ENCODE measurements at regions not wholly inside any gene's neighbourhood (a gene's known extent, or its start where the extent isn't known, plus 50 kb on each side); places are given as distances from the start of the nearest gene placed in this dataset.

DNA sequence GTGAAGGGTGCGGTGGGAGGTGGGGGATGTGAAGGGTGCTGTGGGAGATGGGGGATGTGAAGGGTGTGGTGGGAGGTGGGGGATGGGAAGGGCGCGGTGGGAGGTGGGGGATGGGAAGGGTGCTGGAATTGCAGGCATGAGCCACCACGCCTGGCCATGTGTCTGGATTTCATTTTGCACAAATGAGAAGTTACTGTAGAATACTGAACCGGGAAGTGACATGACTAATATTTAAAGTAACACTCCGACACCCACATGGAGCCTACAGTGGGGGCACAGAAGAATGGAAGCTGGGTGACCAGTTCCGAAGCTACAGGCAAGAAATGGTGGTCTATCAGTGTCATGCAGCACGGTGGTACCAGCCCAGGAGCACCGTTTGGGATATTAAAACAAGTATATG, 69.9 kb upstream of the SPTLC1 start:
- no peak for DNase-seq

DNA sequence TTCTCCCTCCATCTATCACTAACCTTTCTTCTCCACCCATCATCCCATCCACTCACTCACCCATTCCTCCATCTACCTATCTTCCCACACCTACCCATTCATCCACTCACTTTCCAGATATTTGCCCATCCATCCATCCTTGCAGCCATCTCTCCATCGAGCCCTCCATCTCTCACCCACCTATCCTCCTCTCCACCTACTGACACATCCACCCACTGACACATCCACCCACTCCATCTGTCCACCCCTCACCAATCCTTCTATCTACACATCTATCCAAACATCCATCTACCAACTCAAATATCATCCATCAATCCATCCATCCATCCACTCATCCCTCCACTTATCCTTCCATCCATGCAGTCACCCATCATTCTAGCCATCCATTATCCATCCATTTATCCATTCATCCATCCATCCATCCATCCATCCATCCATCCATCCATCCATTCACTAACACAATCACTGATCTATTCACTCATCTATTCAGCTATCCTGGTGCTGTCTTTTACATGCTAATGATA, 68.9 kb upstream of the SPTLC1 start:
- no peak for DNase-seq

DNA sequence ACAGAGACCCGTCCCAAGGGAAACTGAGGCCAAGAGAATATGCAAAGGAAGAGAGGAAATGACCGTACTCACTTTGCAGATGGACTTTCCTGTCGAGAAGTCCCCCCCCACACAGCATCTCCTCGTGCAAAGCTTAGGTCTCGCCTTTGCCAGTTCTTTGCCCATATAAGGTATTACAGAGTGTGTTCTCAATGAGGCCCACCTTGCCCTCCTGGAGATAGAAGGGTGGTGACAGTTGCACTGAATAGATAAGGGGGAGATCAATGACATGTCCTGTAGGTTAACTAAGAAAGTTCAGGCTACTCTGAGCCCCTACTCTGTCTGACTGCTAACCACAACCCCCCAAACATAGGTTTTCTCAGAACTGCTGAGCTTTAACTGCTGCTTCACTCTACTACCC, 68.2 kb upstream of the SPTLC1 start:
- no peak for DNase-seq

DNA sequence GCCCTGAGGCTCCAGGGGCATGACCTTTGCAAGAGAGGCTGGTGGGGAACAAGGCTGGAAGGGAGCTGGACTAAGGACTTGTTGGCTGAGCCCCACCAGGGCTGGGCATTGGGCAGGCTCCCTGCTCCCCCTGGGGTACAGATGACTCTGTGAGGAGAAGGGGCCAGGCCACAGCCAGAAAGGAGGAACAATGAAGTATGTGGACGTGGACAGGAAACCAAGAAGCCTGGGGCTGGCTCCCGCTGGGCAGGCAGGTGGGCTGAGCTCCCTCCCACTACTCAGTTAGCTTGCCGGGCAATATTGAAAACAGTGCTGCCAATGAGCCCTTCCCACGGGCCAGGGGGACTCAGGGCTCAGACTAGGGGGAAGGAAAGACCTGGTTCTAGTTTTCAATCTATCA, 66.1 kb upstream of the SPTLC1 start:
- DNase-seq = no peak

DNA sequence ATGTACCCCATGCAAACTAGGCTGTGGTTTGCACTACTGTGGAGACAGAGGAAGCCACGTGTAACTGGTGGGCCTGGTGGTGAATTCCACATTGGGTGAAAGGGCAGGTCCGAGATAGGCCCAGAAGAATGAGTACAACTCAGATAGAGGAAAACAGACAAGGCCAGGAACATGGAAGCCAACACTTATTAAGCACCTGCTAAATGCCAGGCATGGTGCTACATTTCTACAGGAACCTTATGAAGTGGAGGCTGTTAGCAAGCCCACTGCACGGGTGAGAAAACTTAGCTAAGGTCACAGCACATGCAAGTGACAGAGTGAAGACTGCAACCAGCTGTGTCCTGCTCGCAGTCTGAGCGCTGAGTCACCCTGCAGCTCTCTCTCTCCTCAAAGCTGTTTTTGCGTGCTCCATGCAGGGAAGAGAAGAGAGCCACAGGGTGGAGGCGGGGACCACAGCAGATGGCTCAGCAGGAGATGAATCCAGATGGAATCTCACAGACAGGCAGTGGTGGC, 65.5 kb upstream of the SPTLC1 start:
- DNase-seq = peak; percentile 35

DNA sequence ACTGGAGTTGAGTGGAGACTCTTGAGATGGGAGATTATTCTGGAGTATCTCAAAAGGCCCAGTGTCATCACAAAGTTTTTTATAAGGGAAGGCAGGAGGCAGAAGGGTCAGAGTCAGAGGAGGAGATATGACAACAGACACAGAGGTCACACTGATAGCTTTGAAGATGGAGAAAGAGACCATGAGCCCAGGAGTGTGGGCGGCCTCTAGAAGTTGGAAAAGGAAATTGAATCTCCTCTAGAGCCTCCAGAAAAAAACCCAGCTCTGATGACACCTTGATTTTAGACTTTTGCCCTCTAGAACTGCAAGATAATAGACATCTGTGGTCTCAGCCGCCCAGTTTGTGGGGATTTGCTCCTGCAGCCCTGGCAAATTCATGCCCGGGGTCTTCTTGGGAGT, 64.8 kb upstream of the SPTLC1 start:
- DNase-seq = no peak

DNA sequence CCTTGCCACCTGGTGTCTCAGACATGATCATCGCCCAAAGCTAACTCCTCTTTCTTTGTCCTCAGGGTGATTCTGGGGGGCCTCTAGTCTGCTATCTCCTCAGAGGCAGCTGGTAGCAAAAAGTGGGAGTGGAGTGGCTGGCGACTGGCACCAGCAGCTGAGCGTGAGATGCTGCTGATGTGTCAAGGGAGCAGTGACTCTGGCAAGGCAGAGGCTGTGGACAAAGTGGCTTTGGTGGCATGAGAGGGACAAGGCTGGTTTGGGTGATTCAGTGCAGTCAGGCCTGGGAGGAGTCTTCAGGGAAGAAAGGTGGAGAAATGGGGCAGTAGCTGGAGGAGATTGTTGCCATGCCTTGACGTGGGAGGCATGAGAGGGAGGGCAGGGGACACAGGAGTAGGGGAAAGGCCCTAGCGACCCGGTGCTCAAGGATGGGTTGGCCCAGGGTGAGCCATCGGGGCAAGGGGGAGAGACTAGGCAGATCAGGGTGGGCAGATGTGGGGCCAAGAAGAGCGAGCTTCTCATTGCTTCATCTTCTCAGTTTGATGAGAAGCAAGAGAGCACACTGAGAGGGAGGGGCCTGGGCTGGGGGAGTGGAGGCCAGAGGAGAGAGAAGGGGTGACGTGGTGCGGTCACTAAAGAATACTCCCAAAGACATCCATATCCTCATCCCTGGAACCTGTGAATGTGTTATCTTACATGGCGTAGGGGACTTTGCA, 64.2 kb upstream of the SPTLC1 start:
- no peak for DNase-seq

DNA sequence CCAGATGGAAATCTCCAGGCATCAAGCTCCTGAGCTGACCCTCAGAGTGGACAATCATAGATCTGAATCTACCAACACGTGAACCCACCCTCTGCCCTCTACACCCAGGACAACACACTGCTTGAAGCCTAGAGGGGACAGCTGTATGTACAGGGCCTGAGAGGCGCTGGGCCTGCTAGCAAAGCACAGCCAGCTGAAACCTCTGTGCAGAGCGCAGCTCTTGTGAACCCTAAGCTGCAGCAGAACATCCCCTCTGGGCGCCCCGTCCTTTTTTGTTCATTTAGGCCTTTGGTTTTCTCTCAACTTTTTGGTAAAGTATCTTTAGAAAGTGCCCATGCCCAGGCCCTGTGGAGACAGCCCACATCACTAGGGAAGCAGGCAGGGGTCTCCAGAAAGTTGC, 62.4 kb upstream of the SPTLC1 start:
- DNase-seq = no peak

DNA sequence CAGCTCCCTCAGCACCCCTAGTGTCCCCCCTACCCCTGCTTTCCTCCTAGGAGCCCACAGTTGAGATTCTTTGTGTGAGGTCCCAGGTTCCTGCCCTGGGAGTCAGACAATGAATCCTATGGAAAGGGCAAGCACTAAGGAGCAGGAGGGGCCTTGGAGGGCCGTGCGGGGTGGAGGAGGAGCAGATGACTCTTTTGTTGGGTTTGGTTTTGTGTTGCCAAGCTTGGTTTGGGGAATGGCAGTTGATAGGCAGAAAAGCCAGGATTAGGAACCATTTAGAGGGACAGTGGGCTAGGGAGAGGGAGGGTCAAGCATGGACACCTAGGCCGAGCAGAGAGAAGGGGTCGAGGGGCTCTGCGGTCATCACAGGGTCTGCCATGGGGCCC, 61.6 kb upstream of the SPTLC1 start:
- DNase-seq = no peak

DNA sequence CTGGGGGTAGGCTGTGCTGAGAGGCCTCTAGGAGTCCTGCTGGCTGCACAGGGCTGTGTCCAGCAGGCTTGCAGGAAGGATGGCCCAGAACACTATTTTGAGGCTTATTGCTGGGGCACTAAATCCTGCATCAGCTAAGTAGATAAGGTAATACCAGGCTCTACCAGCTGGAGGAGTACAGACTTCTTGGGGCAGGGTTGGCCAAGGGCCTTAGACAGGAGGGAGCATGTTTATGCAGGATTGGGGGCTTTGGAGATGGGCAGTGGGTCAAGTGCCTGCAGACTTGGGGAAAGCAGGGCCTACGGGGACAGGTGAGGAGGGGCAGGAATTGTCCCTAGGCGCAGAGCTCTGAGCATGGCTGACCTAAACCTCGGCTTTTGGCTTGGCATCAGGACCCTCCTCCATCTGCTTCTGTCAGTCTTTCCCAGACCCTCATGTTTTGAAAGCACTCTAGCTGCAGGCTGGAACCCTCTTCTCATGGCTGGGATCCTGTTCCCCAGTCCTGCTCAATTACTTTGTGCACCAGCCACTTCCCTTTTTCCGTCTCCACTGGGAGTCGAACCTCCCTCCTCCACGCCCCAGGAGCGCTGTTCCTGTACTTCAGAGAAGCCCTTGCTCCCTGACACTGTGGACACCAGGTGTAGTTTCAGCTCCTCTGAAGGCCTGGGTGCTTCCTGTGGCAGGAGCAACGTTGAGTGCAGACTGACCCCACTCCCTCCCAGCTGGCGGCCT, 61.0 kb upstream of the SPTLC1 start:
- no peak for DNase-seq

DNA sequence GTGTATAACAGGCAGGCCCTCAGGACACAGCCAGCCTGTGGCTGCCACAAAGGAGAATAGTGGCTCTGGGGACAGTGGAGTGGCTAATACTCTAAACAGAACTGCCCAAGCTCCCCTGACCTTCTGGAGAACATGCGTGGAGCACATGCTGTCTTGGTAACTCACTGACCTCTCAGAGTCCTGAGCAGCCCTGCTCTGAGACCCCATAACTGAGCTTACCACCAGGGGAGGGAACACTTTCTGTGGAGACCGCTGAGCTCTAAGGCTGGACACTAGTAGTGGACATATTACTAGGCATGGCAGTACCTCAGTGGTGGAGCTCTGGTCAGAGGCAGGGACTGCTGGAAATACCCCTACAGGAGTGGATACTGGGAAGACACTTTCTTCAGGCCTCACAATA, 60.2 kb upstream of the SPTLC1 start:
- no peak for DNase-seq

DNA sequence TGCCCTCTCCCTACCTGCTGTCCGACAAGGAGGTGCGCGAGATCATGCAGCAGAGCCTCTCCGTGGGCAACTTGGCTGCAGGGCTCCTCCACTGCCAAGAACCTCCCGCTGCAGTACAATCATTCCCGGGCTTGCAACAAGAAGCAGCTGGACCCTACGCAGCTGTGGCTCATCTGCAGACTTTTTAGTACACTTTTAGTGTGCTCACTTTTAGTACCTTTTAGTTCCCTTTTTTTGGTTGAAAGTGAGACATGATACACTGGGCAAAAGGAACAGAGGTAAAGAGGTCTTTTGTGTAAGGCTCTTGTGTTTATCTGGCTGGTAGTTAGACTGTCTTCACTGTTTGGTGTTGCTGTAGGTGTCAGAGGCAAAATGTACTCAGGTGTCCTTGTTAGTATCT, 58.1 kb upstream of the SPTLC1 start:
- DNase-seq = no peak

DNA sequence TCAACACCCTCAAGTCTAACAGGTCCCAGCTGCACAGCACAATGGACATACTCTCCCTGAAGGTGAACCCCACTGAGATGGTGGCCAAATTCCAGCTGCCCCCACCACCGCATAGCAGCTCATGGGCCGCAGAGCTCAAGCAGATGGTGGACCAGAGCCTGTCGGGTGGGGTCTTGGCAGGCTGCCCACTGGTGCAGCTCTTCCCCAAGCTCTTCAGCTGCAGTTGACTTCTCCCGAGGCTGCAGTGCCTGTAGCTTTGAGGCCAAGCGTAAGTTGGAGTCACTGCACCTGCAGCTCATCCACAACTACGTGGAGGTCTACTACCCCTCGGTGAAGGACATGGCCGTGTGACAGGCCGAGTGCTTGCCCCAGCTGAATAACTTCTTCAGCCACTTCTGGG, 56.6 kb upstream of the SPTLC1 start:
- DNase-seq = no peak

DNA sequence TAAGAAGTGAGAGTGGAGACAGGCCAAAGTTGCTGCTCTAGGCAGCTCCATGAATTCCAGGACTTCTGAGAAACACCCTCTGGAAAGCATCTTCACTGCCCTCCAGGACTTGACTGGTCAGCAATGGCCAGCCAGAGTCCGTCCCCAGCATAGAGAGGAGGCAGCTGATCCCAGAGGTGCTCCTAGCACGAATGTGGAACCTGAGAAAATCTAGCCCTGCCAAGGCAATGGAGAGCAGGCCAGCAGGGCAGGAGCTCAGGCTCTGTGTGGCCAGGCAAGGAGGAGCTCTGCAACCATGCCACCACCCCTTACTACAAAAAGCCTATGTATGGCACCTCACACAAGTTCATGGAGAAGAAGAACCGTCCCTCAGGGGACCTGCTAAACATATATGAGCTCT, 56.1 kb upstream of the SPTLC1 start:
- no peak for DNase-seq

DNA sequence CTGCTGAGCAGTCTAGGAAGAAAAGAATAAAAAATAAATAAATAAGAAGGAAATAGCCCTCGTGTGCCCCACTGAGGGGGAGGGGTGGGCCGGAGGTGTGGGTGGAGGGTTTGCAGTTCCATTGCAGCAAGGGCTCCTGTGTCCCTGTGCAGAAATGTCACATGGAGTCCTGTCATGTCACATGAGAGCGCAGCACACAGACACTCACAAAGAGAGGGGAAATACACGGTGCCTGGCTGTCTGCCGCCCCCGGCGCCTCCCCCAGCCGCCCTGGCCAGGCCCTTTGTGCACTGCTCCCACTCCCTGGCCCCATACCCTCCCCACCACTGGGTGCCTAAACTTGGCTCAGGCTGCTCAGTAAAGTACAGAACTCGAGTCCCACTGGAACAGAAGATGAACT, 55.6 kb upstream of the SPTLC1 start:
- DNase-seq = no peak

DNA sequence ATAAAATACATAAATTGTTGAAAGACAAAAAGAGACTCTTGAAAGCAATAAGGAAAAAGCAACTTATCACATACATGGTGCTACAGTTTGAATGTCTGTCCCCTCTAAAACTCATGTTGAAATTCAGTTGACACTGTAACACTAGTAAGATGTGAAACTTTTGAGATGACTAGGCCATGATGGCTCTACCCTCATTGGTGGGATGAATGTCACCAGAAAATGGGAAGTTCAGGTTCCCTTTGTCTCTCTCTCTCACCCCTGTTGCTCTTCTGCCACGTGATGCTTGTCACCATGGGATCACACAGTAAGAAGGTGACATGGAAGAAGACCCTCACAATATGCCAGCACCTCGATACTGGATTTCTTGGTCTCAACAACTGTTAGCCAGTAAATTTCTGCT, 50.3 kb upstream of the SPTLC1 start:
- DNase-seq = no peak

Measured in DMS 273 treated with DMSO at 0.1 percent for 48 hours (cell line).